NCI-H748 (cell line): ENCODE measurements at regions not wholly inside any gene's neighbourhood (a gene's known extent, or its start where the extent isn't known, plus 50 kb on each side); places are given as distances from the start of the nearest gene placed in this dataset.

Experiments
- DNase-seq: peaks from one replicate; lab custom pipeline; 2025; ENCODE audit not compliant: unreplicated experiment; lab: John Stamatoyannopoulos, UW

DNA sequence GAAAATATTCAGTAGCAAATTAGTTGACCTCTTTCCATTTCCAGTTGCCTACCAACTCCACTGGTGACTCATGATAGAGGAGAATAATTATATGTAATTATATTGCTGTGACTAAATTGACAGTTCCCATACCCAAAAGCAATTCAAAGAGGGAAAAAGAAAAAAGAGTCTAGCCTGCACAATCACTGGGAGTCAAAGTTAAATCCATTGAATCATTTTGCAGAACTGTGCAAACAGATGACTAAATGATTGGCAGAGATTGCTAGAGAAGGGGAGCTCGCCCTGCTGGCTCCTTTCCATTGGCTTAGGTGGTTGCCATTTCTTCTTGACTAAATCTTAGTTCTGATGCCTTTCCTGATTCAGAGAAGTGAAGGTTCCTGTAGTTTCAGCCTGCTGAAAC lies 1228.6 kb upstream of the SORCS1 start:
- DNase-seq, result peak; percentile 2

GRCh38 chr10:108392286-108392685 lies 1227.8 kb upstream of the SORCS1 start:
- no peak for DNase-seq

GRCh38 chr10:108388706-108389105 lies 1224.2 kb upstream of the SORCS1 start:
- DNase-seq, result no peak

DNA sequence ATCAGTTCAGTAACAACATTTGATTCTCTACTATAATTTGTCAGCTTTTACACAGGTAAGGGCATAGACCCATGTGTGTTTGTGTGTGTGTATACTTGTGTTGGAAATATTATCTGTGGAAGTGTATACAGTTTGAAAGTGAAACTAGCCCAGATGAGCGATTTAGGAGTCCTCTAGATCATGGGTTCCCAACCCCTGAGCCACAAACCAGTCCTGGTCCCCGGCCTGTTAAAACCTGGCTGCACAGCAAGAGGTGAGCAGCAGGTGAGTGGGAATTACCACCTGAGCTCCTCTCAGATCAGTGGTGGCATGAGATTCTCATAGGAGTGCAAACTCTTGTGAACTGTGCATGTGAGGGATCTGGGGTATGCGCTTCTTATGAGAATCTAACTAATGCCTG lies 1221.5 kb upstream of the SORCS1 start:
- DNase-seq, result no peak

DNA sequence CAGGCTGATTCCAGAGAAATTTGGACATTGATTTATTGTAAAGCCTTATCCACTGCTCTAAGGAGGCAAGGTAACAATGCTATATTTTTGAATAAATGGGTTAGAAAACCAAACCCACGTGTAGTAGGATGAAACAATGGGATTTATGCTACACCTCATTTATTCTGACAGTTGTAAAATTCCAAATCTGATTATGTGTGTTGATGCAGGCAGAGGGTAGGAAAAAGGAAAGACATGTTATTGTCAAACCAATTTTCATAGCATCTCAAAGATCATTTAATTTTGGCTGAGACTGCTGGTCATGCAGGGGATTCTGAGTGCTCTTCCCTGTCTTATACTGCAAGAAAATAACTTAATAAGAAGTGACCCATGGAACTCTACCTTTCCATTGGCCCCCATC lies 1219.9 kb upstream of the SORCS1 start:
- DNase-seq, result no peak

DNA sequence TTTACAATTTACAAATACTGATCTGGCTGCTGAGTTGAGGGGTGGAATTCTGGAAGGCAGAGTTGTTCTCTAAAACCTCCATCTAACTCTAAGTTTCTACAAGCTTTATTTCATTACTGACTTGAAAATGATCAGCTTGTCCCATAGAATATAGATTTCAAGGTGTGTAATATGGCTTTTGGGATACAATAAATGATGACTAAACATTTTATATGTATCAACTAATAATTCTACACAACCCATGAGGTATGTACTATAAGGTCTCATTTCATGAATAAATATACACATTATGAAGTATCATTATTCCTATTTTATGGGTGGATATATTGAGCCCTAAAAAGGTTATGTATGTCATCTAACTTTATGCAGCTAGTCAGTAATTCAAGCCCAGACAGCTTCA lies 1214.3 kb upstream of the SORCS1 start:
- no peak for DNase-seq

GRCh38 chr10:108375691-108376090 lies 1211.2 kb upstream of the SORCS1 start:
- no peak for DNase-seq

GRCh38 chr10:108374991-108375390 lies 1210.5 kb upstream of the SORCS1 start:
- DNase-seq, result no peak

DNA sequence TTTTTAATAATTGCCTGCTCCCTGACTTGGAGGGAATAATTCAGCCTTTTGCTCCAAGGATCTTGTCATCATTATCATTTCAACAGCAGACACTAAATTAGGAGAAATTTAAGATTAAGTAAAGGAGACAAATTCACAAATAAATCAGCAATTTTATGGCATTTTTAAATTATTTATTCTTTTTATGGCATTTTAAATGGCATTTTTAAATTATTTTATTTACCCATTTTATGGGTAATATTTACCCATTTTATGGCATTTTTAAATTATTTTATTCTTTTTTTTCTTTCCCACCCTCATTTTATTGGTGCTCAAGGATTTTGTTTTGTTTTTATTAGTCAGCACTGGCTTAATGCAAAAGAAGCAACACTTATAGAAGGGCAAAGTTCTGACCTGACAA lies 1201.0 kb upstream of the SORCS1 start:
- no peak for DNase-seq

DNA sequence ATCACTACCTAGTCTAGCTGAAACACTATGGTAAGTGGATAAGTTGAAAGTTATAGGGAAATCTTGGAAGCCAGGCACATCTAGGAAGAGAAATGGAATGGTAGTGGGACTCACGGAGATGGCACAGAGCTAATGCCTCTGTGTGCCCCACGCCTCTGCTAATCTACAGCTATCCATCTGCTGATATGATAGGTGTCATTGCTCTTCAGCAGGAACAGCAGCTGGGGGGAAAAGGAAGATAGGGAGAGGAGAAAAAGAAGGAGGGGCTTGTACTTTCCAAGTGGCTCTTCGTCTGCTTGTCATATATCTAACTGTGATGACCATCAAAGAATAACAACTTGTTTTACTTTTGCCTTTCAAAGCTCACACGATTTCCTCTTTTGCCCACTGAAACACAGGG lies 1199.1 kb upstream of the SORCS1 start:
- DNase-seq, result no peak

DNA sequence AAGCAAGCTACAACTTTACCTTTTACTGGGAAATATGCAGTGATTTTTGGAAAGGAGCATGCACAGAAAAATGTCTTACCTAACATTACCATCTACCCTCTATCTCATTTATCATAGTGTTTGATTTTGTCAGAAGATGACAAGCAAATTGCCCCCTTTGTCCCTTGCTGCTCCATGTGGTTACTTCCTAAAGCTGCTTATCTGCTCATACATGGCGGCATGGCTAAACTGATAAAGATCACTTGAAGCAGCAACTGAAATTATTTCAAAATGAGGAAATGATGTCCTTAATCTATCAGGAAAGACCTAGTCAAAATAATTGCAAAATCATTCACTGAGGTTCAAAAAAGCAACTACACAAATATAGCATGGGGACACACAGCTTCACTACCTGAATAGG lies 1198.5 kb upstream of the SORCS1 start:
- no peak for DNase-seq

DNA sequence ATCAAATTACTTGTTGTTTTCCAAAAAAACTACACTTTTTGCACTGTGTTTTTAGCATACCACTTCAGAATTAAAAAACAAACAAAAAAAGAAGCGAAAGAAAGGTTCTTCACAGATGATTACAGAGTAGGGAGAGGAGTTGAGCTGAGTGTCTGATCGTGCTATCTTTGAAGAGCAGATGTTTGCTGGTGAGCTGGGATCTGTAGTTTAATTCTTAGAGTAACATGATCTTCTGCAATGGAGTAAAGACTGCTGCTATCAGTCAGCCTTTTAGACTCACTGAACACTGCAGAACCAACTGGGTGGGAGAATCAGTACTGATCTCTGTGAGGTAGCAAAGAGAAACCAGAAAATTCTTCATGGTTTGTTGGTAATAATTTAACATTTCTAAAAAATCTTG lies 1197.8 kb upstream of the SORCS1 start:
- DNase-seq, result no peak

DNA sequence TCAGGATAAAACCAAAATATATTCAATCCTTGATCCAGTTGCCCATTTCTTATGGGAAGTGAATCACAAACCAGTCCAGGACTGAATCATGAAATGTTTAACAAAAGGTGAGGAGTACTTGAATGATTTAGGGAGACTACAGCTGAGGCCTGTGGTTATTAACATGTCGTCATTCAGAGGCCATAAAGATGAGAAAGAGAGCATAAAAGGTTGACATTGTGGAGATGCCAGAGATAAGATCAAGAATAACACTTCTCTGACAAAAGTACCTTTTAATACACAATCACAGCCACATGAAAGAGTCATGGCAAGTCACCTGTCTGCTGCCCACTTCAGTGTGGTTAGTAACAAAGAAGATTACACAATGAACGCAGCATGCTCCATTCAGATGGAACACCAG lies 1195.7 kb upstream of the SORCS1 start:
- DNase-seq, result peak; percentile 30

GRCh38 chr10:108358912-108359311 lies 1194.4 kb upstream of the SORCS1 start:
- DNase-seq, result no peak

DNA sequence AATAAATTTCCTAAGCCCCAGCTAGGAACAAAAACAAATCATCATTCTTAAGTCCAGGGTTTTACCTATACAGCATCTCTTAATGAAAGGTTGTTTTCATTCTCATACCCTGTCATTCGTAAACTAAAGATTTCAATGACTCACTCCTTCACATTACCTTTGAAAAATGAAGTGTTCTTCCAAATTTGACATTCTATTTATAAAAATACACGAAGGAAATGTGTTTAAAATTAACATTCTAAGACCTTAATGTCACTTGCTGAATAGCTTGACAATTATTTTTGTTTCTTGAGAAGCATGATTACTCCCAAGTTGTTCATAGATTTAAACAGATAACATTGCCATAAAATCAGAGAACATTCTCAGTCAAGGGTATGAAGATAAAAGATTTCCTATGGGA lies 1188.3 kb upstream of the SORCS1 start:
- DNase-seq, result no peak

DNA sequence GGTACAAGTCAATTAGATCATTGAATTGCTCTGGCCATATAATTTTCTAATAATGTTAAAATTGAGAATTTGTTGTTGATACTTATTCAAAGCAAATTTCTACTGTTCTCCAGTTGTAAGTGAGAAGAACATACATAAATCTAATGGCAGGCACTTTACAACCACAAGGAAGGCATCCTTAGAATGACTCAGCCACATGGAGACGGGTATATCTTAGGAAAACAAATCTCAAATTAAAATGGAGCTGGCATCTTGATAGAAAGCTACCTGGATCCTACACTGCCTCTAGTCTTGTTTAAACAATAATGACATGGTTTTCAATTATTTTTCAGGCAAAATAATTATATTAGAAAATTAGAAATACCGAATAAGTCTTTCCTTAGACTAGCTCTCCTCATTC lies 1183.7 kb upstream of the SORCS1 start:
- DNase-seq, result no peak

GRCh38 chr10:108346066-108346465 lies 1181.6 kb upstream of the SORCS1 start:
- DNase-seq, result no peak

DNA sequence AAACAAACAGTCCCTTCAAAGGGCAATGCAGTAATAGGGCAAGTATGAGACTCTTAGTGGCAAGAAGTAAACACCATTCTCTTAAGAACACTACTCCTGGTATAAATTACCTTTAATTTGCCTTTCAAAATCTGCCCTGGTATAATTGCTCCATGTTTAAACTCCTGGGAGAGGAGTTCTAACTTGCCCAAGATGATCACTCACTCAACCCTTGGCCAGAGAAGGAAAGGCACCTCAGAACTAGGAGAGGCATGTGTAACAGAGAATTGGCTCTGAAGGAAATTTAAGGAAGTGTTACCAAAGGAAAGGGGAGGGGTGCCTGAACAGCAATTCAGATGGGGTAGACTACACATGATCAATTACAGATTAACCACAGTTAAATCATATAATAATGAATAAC lies 1173.6 kb upstream of the SORCS1 start:
- DNase-seq, result no peak

DNA sequence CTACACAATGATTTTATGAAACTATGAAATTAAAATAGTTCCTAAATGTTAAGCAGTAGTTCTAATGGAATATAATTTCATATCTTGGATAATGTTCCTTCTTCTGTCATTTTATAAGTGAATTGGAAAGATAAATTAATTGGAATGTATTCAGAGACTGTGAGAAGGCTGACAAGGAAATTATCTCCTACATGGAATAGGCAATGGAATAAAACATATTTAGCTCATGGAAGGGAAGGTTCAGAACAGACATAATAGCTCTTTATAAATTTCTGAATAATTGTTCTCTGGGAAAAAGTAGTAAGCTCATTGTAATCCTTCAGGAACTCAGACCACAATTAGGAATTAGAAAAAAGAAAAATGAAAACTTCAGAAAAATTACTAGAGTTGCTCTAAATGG lies 1172.3 kb upstream of the SORCS1 start:
- DNase-seq, result no peak

DNA sequence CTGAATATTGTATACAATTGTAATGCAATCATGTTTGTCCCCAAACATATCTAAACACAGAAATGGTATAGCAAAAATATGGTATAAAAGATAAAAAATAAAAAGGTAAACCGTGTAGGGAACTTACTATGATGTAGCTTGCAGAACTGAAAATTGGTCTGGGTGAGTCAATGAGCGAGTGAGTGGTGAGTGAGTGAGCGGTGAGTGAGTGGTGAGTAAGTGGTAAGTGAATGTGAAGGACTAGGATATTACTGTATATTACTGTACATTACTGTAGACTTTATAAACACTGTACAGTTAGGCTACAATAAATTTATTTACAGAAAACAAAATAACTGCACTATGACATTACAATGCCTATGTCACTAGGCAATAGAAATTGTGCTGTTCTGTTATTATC lies 1163.2 kb upstream of the SORCS1 start:
- DNase-seq, result no peak

DNA sequence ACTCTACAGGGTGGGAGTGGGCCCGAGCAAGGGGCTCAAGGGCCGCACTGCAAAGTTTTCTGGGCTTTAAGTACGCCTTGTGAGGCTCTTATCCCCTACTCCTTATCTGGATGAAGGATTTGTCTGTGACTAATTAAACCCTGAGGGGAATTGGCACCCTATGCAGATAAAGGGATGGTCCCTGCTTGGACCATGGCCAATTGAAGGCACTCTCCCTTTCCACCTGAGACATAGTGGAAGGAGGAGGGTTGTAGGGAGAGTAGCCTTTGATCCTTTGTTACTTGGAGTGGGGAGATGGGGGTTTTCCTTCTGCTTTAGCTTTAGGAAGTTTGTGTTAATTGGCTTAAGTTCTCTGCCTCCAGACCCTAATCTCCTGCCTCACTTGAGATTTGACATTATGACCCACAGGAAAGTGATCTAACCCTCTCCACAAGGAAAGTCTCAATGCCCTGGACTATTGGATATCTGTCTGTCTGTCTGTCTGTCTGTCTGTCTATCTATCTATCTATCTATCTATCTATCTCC lies 1158.8 kb upstream of the SORCS1 start:
- DNase-seq, result no peak

- DNase-seq, result no peak
These were observed 1155.1 kb upstream of the SORCS1 start for GRCh38 chr10:108319434-108320222.

DNA sequence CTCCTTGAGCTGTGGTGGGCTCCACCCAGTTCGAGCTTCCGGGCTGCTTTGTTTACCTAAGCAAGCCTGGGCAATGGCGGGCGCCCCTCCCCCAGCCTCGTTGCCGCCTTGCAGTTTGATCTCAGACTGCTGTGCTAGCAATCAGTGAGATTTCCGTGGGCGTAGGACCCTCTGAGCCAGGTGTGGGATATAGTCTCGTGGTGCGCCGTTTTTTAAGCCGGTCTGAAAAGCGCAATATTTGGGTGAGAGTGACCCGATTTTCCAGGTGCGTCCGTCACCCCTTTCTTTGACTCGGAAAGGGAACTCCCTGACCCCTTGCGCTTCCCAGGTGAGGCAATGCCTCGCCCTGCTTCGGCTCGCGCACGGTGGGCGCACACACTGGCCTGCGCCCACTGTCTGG lies 1151.1 kb upstream of the SORCS1 start:
- DNase-seq, result peak; percentile 12
